ENCODE measurements at regions not wholly inside any gene's neighbourhood (a gene's known extent, or its start where the extent isn't known, plus 50 kb on each side); places are given as distances from the start of the nearest gene placed in this dataset.

GRCh38 chrX:114267142-114267541, 316.7 kb upstream of the HTR2C start:
- TF ChIP-seq POLR2A (IDR thresholded peaks at IDR 0.05): no peak
- no peak for TF ChIP-seq CTCF (IDR thresholded peaks at IDR 0.05)
